EH (cell line): ENCODE measurements at regions not wholly inside any gene's neighbourhood (a gene's known extent, or its start where the extent isn't known, plus 50 kb on each side); places are given as distances from the start of the nearest gene placed in this dataset.

Source experiments
- DNase-seq: peaks from one replicate; pipeline ENCODE4 v3.0.0-alpha.2; 2015; ENCODE audit warnings: low read depth

DNA sequence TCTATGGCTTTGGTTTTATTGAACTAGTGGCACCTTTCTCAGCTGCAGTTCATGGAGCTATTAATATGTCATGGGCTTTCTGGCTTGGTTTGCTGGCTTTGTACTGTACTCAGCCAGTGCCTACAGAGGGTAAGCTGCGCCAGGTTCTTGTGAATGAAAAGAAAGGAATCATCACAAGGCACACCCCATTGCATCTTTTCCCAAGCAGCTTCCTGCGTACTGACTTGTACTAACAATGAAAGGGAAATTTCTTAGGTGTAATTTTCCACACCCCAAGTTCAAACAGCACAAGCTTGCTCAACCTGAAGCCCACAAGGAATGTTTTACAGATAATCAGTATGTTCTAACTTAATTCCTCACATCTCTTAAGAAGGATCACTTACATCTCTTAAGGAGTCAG is 78.0 kb upstream of the TNFSF18 start:
- no peak for DNase-seq

GRCh38 chr1:173127369-173128307 is 76.9 kb upstream of the TNFSF18 start:
- no peak for DNase-seq

GRCh38 chr1:173126421-173126820 is 75.7 kb upstream of the TNFSF18 start:
- no peak for DNase-seq

DNA sequence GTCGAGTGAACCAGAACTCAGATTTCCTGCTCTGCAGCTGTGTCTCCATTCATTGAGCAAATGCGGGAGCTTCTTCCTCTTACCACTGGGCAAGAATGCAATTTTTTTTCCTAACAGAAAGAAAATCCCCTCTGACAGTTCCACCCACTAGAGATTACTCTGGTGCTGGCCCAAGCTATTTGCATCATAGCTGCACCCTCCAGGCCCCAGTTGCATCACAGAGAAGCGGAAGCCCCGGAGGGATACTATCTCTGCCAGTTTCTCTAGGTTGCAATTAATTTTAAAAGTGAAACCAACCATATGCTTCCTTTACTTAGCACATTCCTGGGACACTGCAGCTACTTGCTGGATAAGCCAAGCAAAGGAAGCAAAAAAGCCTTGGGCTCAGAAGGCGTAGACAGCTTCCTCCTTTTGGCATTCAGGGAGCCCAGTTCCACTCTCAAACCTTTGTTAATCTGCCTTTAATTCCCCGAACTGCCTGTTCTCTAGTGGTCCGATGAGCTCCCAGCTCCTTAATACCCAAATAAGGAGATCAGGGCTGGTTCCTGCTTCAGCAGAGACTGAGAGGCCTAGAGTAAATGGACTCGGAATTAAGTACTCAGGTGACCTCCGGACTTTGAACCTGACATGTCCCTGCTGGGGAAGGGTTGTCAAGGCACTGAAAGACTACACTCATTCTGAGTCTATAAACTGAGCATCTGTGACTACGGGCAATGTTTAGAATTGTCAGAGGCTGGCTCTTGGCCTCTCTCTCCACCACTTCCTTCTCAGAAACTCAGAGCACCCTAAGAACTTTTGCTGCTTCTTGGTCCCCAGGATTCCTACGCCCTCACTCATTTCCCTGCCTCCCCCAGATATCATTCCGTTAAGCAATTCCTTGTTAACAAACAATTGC is 72.5 kb upstream of the TNFSF18 start:
- peak; percentile 98 for DNase-seq

- peak; percentile 35 for DNase-seq
These were observed 71.7 kb upstream of the TNFSF18 start for GRCh38 chr1:173122344-173122935.

GRCh38 chr1:173118404-173118803 is 67.7 kb upstream of the TNFSF18 start:
- DNase-seq = no peak

DNA sequence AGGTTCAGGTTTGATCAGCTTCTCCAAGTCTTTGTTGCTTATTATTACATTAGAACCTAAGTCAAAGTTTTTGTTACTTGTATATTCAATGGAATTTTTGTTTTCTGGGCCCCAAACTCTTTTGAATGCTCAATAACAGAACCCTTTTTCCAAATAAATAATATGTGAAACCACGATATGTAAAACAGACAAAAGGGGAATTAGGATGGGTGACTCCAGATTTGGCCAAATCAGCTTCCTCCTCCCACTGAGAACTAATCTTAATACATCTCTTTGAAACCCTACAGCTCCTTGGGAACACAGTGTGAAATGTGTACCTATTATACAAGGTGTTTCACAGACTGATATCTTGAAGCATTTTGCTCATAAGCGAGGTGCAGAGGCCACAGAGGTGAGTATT is 67.0 kb upstream of the TNFSF18 start:
- no peak for DNase-seq

DNA sequence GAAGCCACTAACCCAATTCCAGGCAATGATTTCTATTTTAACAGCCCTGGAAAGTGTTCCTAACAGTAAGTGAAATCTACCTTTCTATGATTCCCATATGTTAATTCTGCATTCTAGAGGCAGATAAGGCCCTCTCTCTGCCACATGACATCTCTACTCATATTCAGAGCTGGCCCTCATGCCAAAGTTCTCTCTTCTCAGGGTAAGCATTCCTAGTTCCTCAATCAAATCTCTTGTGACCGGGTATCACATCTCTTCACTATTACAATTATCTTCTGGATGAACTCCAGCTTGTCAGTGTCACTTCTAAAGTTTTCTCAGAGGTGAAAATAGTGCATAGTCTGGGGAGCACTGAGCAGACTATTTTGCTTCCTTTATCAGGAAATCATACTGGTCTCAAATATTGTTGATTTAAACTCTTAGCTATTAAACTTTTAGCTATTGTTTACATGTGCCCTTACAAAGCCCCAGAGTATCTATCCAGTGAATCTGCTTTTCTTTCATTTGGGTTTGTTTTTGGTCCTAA is 66.4 kb upstream of the TNFSF18 start:
- peak; percentile 19 for DNase-seq

- DNase-seq = no peak
These were observed 63.6 kb upstream of the TNFSF18 start for GRCh38 chr1:173114346-173114745.

DNA sequence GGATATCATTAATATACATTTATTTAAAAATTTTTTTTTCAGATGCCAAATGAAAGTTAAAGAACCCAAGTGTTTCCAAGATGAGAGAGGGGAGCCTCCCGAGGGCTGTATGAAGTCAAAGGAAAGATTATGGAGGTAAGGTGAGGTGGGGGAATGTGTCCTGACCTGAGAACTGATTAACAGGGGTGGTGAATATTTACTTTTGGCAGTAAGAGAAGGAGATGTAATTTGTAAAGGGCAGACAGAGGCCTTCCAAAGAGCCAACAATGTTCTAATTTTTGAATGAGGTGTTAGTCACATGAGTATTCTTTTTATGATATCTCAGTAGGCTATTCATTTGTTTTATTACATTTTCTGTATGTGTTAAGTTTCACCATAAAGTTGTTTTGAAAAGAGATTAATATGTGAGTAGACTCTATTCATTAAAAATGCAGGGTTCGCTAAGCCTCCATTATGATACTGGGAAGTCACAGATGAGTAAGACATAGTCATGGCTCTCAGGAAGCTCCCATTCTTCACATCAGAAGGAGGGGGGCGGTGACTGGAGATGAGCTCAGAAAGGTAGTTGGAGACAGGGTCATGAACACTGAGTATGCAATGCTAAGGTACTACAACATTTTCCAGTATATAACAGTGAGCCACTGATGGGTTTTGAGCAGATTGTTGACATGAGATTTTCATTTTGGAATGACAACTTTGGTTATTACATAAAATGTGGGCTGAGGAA is 62.4 kb upstream of the TNFSF18 start:
- DNase-seq = peak; percentile 62

DNA sequence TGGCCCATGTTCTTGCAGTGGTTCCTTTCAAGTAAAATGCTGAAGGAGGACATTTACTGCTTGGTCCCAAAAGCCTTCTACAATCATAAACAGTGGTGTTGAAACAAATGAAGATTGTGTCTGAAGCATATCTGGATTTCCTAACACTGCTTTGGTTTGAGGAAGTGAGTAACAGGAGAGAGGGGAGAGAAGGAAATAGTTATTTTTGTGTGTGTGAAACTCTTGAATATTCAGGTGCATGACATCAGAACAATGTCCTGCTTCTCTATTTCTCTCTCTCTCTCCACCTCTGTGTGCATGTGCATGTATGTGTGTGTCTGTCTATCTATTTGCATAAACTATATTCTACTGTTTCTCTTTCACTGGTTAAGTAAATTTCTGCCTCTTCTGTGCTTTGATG is 61.4 kb upstream of the TNFSF18 start:
- DNase-seq = peak; percentile 32

GRCh38 chr1:173107696-173108095 is 57.0 kb upstream of the TNFSF18 start:
- no peak for DNase-seq

- DNase-seq = no peak
These were observed 52.3 kb upstream of the TNFSF18 start for GRCh38 chr1:173103006-173103405.

DNA sequence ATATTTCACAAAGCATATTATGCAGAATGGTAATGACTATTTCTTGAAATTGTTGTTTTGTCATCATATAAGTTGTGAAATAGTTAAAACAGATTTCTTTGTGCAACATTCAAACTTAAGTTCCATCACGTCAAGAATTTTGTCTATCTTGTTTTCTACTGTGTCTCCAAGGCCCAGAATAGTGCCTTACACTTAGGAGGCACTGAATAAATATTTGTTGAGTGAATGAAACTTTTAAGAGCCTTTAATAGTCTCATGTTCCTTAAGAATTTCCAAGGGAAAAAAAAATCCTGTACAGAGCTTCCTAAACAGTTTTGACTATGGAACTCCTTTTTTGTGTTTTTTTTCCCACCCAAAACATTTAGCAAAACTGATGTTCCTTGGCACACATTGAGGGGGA is 50.8 kb upstream of the TNFSF18 start:
- DNase-seq = no peak

DNA sequence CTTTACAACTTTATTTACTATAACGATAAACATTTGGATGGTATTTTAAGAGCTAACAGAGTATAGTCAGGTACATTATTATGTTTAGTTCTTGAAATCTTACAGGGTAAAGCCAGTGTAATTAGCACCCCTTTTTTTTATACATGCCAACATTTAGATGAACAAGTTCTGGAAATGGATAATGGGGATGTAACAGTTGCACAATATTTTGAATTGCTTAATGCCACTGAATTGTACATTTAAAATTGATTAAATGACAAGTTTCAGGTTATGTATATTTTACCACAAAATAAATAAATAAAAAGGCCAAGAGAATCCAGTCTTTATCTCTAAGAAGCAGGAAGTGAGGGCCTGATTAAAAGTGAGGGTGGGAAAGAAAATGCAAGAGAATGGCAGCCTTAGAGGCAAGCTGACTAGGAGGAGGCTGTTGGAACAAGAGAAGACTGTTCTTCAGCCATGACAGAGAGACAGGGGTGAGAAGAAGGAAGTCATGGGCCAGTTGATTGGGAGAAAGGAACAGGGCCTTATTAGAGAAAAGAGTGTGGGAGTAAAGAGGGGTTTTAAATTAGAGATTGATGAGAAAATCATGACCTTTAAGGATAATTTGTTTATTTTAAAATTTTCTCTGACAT is 49.9 kb upstream of the TNFSF18 start:
- no peak for DNase-seq
